ENCODE measurements at regions not wholly inside any gene's neighbourhood (a gene's known extent, or its start where the extent isn't known, plus 50 kb on each side); places are given as distances from the start of the nearest gene placed in this dataset.

GRCh38 chr12:94046626-94047410, 101.6 kb upstream of the PLXNC1 start:
- H3K9me3 ChIP-seq (replicated peaks in 1 of 11): peaks cover 0 to 8% (median 0%) of the 10 kb centered on the region in 11 experiments; a peak in 3 of 22 replicates
- no peaks in the 10 kb centered on the region for H3K36me3 ChIP-seq
- peaks cover 0 to 9% (median 0%) of the 10 kb centered on the region in 10 experiments; a peak in 2 of 20 replicates for H3K4me1 ChIP-seq
- H3K4me2 ChIP-seq: no peak overlapping the region
- H3K27me3 ChIP-seq: no peaks in the 10 kb centered on the region
- H4K20me1 ChIP-seq: no peaks in the 10 kb centered on the region
- no peak for TF ChIP-seq Cebpa-rat (IDR thresholded peaks at IDR 0.05)
- H3K27ac ChIP-seq: no peak overlapping the region
- H3K9ac ChIP-seq: no peak overlapping the region
- no peak overlapping the region for H3K4me3 ChIP-seq

DNA sequence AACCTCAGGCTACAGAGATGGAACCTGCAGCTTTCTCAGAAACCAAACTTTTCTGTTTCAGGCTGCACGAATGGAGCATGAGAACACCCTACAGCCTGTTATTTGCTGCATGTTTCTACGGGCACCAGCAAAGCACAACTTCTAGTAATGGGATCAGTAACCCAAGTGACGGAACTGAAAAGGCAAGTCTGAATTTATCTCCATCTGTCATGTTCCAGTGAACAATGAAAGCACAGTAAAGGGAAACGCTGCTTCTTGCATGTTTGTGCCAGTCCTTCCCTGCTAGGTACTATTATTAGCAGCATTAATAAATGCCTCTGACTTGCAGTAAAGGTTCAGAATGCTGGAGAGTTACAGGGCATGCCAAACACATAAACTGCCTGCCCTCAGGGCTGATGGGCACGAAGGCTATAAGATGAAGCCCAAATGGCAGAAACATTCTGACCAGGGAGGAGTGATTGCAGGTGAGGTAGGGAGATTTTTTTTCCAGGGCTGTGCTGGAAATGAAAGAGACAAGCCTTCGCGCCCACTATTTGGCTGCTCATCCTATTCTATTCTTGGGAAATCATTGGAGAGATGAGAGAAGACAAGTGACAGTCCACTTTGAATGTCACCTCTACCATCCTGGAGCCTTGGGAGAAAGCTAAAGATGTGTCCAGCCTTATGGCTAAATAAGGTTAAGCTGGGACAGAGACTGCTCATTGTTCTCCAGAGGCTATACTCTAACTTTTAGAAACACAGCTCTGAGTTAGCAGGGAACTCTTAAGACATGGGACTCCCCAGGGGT, 100.4 kb upstream of the PLXNC1 start:
- H3K9ac ChIP-seq: no peak overlapping the region
- no peak for TF ChIP-seq Cebpa-rat (IDR thresholded peaks at IDR 0.05)
- H3K4me1 ChIP-seq: peaks cover 0 to 9% (median 0%) of the 10 kb centered on the region in 10 experiments; a peak in 2 of 20 replicates
- no peak overlapping the region for H3K4me3 ChIP-seq
- H4K20me1 ChIP-seq: no peaks in the 10 kb centered on the region
- peak overlapping the region in 4 of 11 experiments; percentile 1 to 22 (median 14); a peak in 4 of 22 replicates for H3K4me2 ChIP-seq
- H3K27ac ChIP-seq: no peak overlapping the region
- H3K27me3 ChIP-seq: no peaks in the 10 kb centered on the region
- H3K9me3 ChIP-seq (replicated peaks in 1 of 11): peaks cover 0 to 8% (median 0%) of the 10 kb centered on the region in 11 experiments; a peak in 3 of 22 replicates
- H3K36me3 ChIP-seq: no peaks in the 10 kb centered on the region

- no peaks in the 10 kb centered on the region for H3K27me3 ChIP-seq
- no peak overlapping the region for H3K4me2 ChIP-seq
- no peak overlapping the region for H3K9ac ChIP-seq
- no peaks in the 10 kb centered on the region for H4K20me1 ChIP-seq
- H3K36me3 ChIP-seq: no peaks in the 10 kb centered on the region
- H3K4me1 ChIP-seq: peaks cover 0 to 9% (median 0%) of the 10 kb centered on the region in 10 experiments; a peak in 2 of 20 replicates
- H3K27ac ChIP-seq: no peak overlapping the region
- no peak overlapping the region for H3K4me3 ChIP-seq
- H3K9me3 ChIP-seq (replicated peaks in 1 of 11): peaks cover 0 to 11% (median 5%) of the 10 kb centered on the region in 11 experiments; a peak in 15 of 22 replicates
- TF ChIP-seq Cebpa-rat (IDR thresholded peaks at IDR 0.05): no peak
These were observed 99.6 kb upstream of the PLXNC1 start for GRCh38 chr12:94048757-94049156.

GRCh38 chr12:94049718-94050117, 98.7 kb upstream of the PLXNC1 start:
- Histone ChIP-seq H3K4me1 (peaks cover 0 to 9% (median 0%) of the 10 kb centered on the region in 10 experiments; a peak in 2 of 20 replicates), H4K20me1 (no peaks in the 10 kb centered on the region), H3K9me3 (replicated peaks in 1 of 11) (peaks cover 0 to 21% (median 14%) of the 10 kb centered on the region in 11 experiments; a peak in 16 of 22 replicates), H3K4me2 (no peak overlapping the region), H3K27me3 (no peaks in the 10 kb centered on the region), H3K4me3 (no peak overlapping the region), H3K9ac (no peak overlapping the region), H3K36me3 (no peaks in the 10 kb centered on the region), H3K27ac (no peak overlapping the region)
- TF ChIP-seq Cebpa-rat (IDR thresholded peaks at IDR 0.05): no peak

- Histone ChIP-seq H3K27me3 (no peaks in the 10 kb centered on the region), H3K27ac (no peak overlapping the region), H4K20me1 (no peaks in the 10 kb centered on the region), H3K9me3 (replicated peaks in 1 of 11) (peaks cover 0 to 22% (median 14%) of the 10 kb centered on the region in 11 experiments; a peak in 16 of 22 replicates), H3K4me2 (no peak overlapping the region), H3K4me1 (no peaks in the 10 kb centered on the region), H3K36me3 (no peaks in the 10 kb centered on the region), H3K9ac (no peak overlapping the region), H3K4me3 (no peak overlapping the region)
- no peak for TF ChIP-seq Cebpa-rat (IDR thresholded peaks at IDR 0.05)
These were observed 94.7 kb upstream of the PLXNC1 start for GRCh38 chr12:94053676-94054075.

- Histone ChIP-seq H3K27ac (no peak overlapping the region), H4K20me1 (no peaks in the 10 kb centered on the region), H3K9ac (no peak overlapping the region), H3K4me1 (no peaks in the 10 kb centered on the region), H3K9me3 (replicated peaks in 1 of 11) (peaks cover 0 to 26% (median 15%) of the 10 kb centered on the region in 11 experiments; a peak in 17 of 22 replicates), H3K27me3 (no peaks in the 10 kb centered on the region), H3K4me2 (no peak overlapping the region), H3K4me3 (no peak overlapping the region), H3K36me3 (no peaks in the 10 kb centered on the region)
- TF ChIP-seq Cebpa-rat (IDR thresholded peaks at IDR 0.05): no peak
These were observed 92.8 kb upstream of the PLXNC1 start for GRCh38 chr12:94055528-94055927.

- TF ChIP-seq Cebpa-rat (IDR thresholded peaks at IDR 0.05): no peak
- no peaks in the 10 kb centered on the region for H3K27me3 ChIP-seq
- no peak overlapping the region for H3K27ac ChIP-seq
- H3K36me3 ChIP-seq: no peaks in the 10 kb centered on the region
- H3K9me3 ChIP-seq (replicated peaks in 1 of 11): peaks cover 6 to 30% (median 22%) of the 10 kb centered on the region in 11 experiments; a peak in 18 of 22 replicates
- H3K4me2 ChIP-seq: no peak overlapping the region
- H4K20me1 ChIP-seq: no peaks in the 10 kb centered on the region
- no peak overlapping the region for H3K9ac ChIP-seq
- H3K4me3 ChIP-seq: no peak overlapping the region
- H3K4me1 ChIP-seq: peaks cover 0 to 9% (median 0%) of the 10 kb centered on the region in 10 experiments; a peak in 3 of 20 replicates
These were observed 91.8 kb upstream of the PLXNC1 start for GRCh38 chr12:94056419-94057158.

GRCh38 chr12:94057262-94058151, 90.9 kb upstream of the PLXNC1 start:
- Histone ChIP-seq H3K36me3 (no peaks in the 10 kb centered on the region), H3K4me1 (peaks cover 0 to 15% (median 0%) of the 10 kb centered on the region in 10 experiments; a peak in 3 of 20 replicates), H3K9me3 (replicated peaks in 1 of 11) (peaks cover 6 to 32% (median 22%) of the 10 kb centered on the region in 11 experiments; a peak in 18 of 22 replicates), H3K9ac (no peak overlapping the region), H3K27me3 (no peaks in the 10 kb centered on the region), H3K4me3 (no peak overlapping the region), H3K4me2 (no peak overlapping the region), H4K20me1 (no peaks in the 10 kb centered on the region), H3K27ac (no peak overlapping the region)
- no peak for TF ChIP-seq Cebpa-rat (IDR thresholded peaks at IDR 0.05)

Data from BLaER1 treated with 17β-estradiol and CSF1 and Interleukin-3, amounts not matched to agents 10 nM and 100 nM (cell line).